Right atrium auricular region (tissue), 2 donors: ENCODE measurements at regions not wholly inside any gene's neighbourhood (a gene's known extent, or its start where the extent isn't known, plus 50 kb on each side); places are given as distances from the start of the nearest gene placed in this dataset.
"Not testable (repeated sequence)": the region's sequence is repeated elsewhere in the genome, so short reads cannot be mapped to it uniquely, and the experiment has no call there.

Experiments used
- DNase-seq: peaks from one replicate; pipeline ENCODE4 v3.0.0-alpha.2; 2019; ENCODE audit warnings: low spot score
- H3K27ac ChIP-seq, 2 donors: fragments of 200-600 bp; sonication (generic); 1 replicate in 1 of 2; 2 replicates in 1 of 2; pipeline ENCODE4 v1.5.1; 2016 to 2019
- H3K27me3 ChIP-seq, 2 donors: fragments of 200-600 bp; sonication (generic); one replicate each; pipeline versions ENCODE4 v1.5.1 to v1.6.0; 2017 to 2019
- H3K36me3 ChIP-seq: fragments of 200-600 bp; sonication (generic); one replicate; pipeline ENCODE4 v1.5.1; 2016
- H3K4me1 ChIP-seq, 2 donors: fragments of 200-600 bp; sonication (generic); one replicate each; pipeline versions ENCODE4 v1.5.1 to v1.6.0; 2017 to 2019
- H3K4me3 ChIP-seq, 2 donors: fragments of 200-600 bp; sonication (generic); 1 replicate in 1 of 2; 2 replicates in 1 of 2; pipeline ENCODE4 v1.5.1; 2017 to 2019; ENCODE audit warnings: mild to moderate bottlenecking in 1 of 2, moderate library complexity in 1 of 2
- H3K9me3 ChIP-seq, 2 donors: fragments of 200-600 bp; sonication (generic); one replicate each; pipeline ENCODE4 v1.5.1; 2019
- TF ChIP-seq, protein P1 (sequence below), 2 donors: fragments of 200-600 bp; sonication (generic); IDR thresholded peaks; one replicate each; pipeline ENCODE4 v1.5.1; 2019; ENCODE audit warnings: antibody characterized with exemption in 2 of 2

DNA sequence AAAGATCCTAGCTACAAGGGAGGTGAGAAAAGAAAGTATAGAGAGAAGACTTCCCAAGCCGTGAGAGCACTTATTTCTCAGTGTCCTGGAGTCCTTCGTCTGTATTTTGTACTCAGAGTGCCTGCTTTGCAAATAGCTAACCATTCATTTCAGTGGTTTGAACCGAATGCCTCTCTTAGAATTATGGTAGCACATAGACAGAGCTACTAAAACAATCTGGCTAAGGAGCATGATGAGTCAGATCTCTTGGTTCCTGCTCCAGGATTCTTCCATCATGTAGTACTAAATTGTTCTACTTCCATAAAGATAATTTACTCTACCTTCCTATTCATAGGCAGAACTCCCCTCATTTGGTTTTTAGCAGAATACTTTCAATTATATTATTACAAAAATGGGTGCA lies 946.6 kb downstream of the STIM2 start:
- TF ChIP-seq, protein P1, sequence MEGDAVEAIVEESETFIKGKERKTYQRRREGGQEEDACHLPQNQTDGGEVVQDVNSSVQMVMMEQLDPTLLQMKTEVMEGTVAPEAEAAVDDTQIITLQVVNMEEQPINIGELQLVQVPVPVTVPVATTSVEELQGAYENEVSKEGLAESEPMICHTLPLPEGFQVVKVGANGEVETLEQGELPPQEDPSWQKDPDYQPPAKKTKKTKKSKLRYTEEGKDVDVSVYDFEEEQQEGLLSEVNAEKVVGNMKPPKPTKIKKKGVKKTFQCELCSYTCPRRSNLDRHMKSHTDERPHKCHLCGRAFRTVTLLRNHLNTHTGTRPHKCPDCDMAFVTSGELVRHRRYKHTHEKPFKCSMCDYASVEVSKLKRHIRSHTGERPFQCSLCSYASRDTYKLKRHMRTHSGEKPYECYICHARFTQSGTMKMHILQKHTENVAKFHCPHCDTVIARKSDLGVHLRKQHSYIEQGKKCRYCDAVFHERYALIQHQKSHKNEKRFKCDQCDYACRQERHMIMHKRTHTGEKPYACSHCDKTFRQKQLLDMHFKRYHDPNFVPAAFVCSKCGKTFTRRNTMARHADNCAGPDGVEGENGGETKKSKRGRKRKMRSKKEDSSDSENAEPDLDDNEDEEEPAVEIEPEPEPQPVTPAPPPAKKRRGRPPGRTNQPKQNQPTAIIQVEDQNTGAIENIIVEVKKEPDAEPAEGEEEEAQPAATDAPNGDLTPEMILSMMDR (IDR thresholded peaks at IDR 0.05) = no peak
- Histone ChIP-seq H3K9me3 (no peaks in the 10 kb centered on the region), H3K4me1 (no peaks in the 10 kb centered on the region), H3K36me3 (no peaks in the 10 kb centered on the region), H3K4me3 (no peak overlapping the region), H3K27ac (no peak overlapping the region), H3K27me3 (no peaks in the 10 kb centered on the region)
- no peak for DNase-seq

DNA sequence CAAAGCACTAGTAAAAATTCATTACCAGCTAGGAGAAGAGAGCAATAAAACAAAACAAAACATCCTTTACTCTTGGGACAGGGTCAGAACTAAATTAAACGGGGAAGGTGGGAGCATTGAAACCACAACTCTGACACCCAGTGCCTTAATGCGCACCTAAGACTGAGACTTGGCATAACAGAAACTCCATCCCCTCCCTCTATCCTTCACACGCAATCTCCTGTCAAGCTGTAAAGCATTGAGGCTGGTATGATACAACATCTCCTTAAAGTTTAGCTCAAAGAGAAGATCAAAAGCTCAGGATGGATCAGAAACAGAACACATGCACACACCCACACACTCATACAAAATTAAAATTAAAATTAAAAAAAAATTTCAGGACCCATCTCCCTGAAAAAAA lies 951.3 kb downstream of the STIM2 start:
- no peaks in the 10 kb centered on the region for H3K36me3 ChIP-seq
- no peaks in the 10 kb centered on the region for H3K9me3 ChIP-seq
- H3K4me1 ChIP-seq = no peaks in the 10 kb centered on the region
- H3K4me3 ChIP-seq = no peak overlapping the region
- no peak for DNase-seq
- H3K27me3 ChIP-seq = no peaks in the 10 kb centered on the region
- no peak overlapping the region for H3K27ac ChIP-seq
- TF ChIP-seq, protein P1 (IDR thresholded peaks at IDR 0.05) = no peak

DNA sequence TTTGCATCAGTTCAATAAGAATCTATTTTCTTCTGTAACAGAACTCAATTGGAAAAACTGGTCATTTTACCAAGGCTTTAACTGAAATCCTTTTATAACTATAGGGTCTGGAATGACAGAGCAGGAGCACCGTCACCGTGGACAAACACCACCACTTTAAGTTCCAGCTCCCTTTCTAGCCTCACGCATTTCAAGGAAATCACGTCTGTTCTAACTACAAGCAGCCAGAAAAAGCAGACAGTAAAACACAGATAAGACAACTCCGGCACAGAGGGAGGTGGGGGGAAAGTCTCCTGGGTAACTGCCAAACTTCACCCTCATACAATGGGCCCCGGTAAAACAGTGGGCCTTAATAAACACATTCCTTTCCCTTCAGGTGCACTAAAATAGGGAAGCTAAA lies 952.6 kb downstream of the STIM2 start:
- H3K4me1 ChIP-seq, H3K27ac ChIP-seq, DNase-seq, H3K4me3 ChIP-seq, H3K9me3 ChIP-seq, H3K36me3 ChIP-seq, H3K27me3 ChIP-seq: not testable (repeated sequence)

DNA sequence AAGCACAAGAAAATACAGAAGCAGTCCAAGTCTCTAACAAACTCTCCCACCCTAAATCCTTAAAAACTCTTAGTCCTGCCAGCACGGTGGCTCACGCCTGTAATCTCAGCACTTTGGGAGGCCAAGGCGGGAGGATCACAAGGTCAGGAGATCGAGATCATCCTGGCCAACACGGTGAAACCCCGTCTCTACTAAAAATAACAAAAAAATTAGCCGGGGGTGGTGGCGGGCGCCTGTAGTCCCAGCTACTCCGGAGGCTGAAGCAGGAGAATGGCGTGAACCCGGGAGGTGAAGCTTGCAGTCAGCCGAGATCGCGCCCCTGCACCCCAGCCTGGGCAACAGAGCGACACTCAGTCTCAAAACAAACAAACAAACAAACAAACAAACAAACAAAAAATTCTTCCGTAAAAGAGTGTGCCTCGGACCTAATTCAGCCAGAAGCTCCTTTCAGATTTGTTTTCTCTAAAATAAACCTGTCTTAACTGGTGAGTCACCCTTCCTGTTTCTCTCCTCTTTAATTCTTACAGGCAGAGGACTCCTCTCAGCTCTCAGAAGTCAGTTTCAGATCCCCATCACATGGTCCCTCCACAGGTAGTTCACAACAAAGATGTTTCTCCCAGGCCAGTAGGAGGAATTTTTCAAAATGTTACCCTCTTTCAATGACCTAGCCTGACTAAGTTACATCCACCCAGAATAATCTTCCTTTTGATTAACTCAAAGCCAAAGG lies 953.2 kb downstream of the STIM2 start:
- not testable (repeated sequence) for H3K27ac ChIP-seq, H3K4me1 ChIP-seq, H3K27me3 ChIP-seq, H3K9me3 ChIP-seq, H3K36me3 ChIP-seq, H3K4me3 ChIP-seq, DNase-seq

DNA sequence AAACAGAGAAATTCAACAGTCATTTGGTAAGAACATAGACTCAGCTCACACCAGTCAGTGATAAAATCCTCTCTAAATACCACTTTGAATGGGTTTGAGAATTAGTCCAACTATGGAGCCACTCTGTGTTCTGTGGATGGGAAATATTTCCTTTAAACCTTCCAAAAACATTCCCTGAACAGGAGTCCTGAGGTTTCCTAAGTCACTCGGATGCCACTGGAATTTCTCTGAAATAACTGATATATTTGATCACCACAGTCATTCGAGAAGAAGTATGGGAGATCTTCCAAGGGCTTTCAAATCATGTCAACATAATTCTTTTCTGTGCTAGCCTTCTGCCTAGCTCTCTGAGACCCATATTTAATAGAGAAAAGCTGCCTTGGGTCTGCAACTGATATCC lies 958.6 kb downstream of the STIM2 start:
- Histone ChIP-seq H3K36me3 (no peaks in the 10 kb centered on the region), H3K9me3 (no peaks in the 10 kb centered on the region), H3K4me1 (no peaks in the 10 kb centered on the region), H3K27me3 (no peaks in the 10 kb centered on the region), H3K4me3 (no peak overlapping the region), H3K27ac (no peak overlapping the region)
- TF ChIP-seq, protein P1 (IDR thresholded peaks at IDR 0.05) = no peak
- no peak for DNase-seq

DNA sequence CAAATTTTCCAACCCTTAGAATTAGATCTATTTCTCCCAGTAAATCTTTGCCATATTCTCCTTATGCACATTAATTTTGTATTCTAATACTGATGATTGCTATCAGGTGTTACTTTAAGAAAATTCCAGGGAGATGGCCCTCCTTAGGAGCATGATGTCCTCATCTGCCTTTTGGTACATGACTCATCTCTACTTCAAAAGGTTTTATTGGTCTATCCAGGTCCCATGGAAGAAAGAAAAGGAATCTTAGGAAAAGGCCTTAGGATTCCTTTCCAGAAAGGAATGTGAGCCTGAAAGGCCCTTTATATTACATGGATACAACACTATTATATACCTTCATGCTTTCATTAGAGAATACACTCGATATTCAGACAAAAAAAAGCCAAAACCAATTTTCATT lies 968.2 kb downstream of the STIM2 start:
- no peak overlapping the region for H3K27ac ChIP-seq
- no peaks in the 10 kb centered on the region for H3K36me3 ChIP-seq
- no peak for DNase-seq
- no peaks in the 10 kb centered on the region for H3K27me3 ChIP-seq
- no peaks in the 10 kb centered on the region for H3K4me1 ChIP-seq
- H3K9me3 ChIP-seq = no peaks in the 10 kb centered on the region
- TF ChIP-seq, protein P1 (IDR thresholded peaks at IDR 0.05) = no peak
- no peak overlapping the region for H3K4me3 ChIP-seq

DNA sequence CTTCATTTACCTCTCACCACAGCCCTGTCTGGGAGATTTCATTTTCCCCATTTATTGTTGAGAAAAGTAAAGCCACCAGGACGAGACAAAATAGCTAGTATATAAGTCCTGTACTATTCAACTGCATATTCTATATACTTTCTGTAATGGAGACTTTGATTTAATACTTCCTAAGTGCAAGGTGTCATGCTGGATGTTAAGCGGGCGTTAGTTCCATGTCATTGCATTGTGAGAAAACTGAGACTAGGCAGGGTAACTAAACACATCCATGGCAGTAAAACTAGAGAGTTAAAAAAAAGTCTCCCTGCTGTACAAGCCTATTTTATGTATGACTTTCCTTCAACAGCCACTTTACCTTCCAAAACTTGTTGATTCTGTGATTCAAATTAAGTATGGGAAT lies 969.6 kb downstream of the STIM2 start:
- Histone ChIP-seq H3K4me1 (no peaks in the 10 kb centered on the region), H3K9me3 (no peaks in the 10 kb centered on the region), H3K27me3 (no peaks in the 10 kb centered on the region), H3K27ac (no peak overlapping the region), H3K36me3 (no peaks in the 10 kb centered on the region), H3K4me3 (no peak overlapping the region)
- TF ChIP-seq, protein P1 (IDR thresholded peaks at IDR 0.05) = no peak
- DNase-seq = no peak
